ENCODE measurements at regions not wholly inside any gene's neighbourhood (a gene's known extent, or its start where the extent isn't known, plus 50 kb on each side); places are given as distances from the start of the nearest gene placed in this dataset.

GRCh38 chr1:56326056-56326455 is 253.3 kb downstream of the PLPP3 start:
- Histone ChIP-seq H3K27me3 (ENCODE audit: insufficient read depth, low read length) (no peaks in the 10 kb centered on the region), H3K9me3 (ENCODE audit: low read length) (no peaks in the 10 kb centered on the region), H2AFZ (ENCODE audit: low read depth, low read length) (no peak overlapping the region)

GRCh38 chr1:56324504-56324903 is 254.9 kb downstream of the PLPP3 start:
- Histone ChIP-seq H3K4me3 (ENCODE audit: low read length) (no peak overlapping the region), H3K9me3 (ENCODE audit: low read length) (no peaks in the 10 kb centered on the region), H3K4me1 (ENCODE audit: insufficient read depth, low read length) (no peaks in the 10 kb centered on the region), H2AFZ (ENCODE audit: low read depth, low read length) (no peak overlapping the region), H3K27me3 (ENCODE audit: insufficient read depth, low read length) (no peaks in the 10 kb centered on the region), H3K36me3 (ENCODE audit: insufficient read depth, low read length) (no peaks in the 10 kb centered on the region)

More at GRCh38 chr1:56326056-56326455, 253.3 kb downstream of the PLPP3 start:
- Histone ChIP-seq H3K4me1 (ENCODE audit: insufficient read depth, low read length) (peaks cover under 1% of the 10 kb centered on the region), H3K4me3 (ENCODE audit: low read length) (no peak overlapping the region), H3K36me3 (ENCODE audit: insufficient read depth, low read length) (no peaks in the 10 kb centered on the region)

- Histone ChIP-seq H3K4me1 (ENCODE audit: insufficient read depth, low read length) (no peaks in the 10 kb centered on the region), H2AFZ (ENCODE audit: low read depth, low read length) (no peak overlapping the region), H3K4me3 (ENCODE audit: low read length) (no peak overlapping the region), H3K9me3 (ENCODE audit: low read length) (no peaks in the 10 kb centered on the region), H3K27me3 (ENCODE audit: insufficient read depth, low read length) (no peaks in the 10 kb centered on the region), H3K36me3 (ENCODE audit: insufficient read depth, low read length) (no peaks in the 10 kb centered on the region)
These were observed 257.2 kb downstream of the PLPP3 start for GRCh38 chr1:56322211-56322610.

- Histone ChIP-seq H3K4me1 (ENCODE audit: insufficient read depth, low read length) (no peaks in the 10 kb centered on the region), H3K36me3 (ENCODE audit: insufficient read depth, low read length) (no peaks in the 10 kb centered on the region), H3K27me3 (ENCODE audit: insufficient read depth, low read length) (no peaks in the 10 kb centered on the region), H3K4me3 (ENCODE audit: low read length) (no peak overlapping the region), H2AFZ (ENCODE audit: low read depth, low read length) (no peak overlapping the region), H3K9me3 (ENCODE audit: low read length) (no peaks in the 10 kb centered on the region)
These were observed 258.2 kb downstream of the PLPP3 start for GRCh38 chr1:56321150-56321490.

- no peaks in the 10 kb centered on the region for H3K27me3 ChIP-seq (ENCODE audit: insufficient read depth, low read length)
- no peak overlapping the region for H3K4me3 ChIP-seq (ENCODE audit: low read length)
- no peak overlapping the region for H2AFZ ChIP-seq (ENCODE audit: low read depth, low read length)
- no peaks in the 10 kb centered on the region for H3K4me1 ChIP-seq (ENCODE audit: insufficient read depth, low read length)
- H3K36me3 ChIP-seq (ENCODE audit: insufficient read depth, low read length) = no peaks in the 10 kb centered on the region
- H3K9me3 ChIP-seq (ENCODE audit: low read length) = no peaks in the 10 kb centered on the region
These were observed 258.8 kb downstream of the PLPP3 start for GRCh38 chr1:56320464-56321149.

GRCh38 chr1:56317722-56318121 is 261.6 kb downstream of the PLPP3 start:
- H3K4me3 ChIP-seq (ENCODE audit: low read length) = no peak overlapping the region
- no peaks in the 10 kb centered on the region for H3K27me3 ChIP-seq (ENCODE audit: insufficient read depth, low read length)
- no peak overlapping the region for H2AFZ ChIP-seq (ENCODE audit: low read depth, low read length)
- H3K36me3 ChIP-seq (ENCODE audit: insufficient read depth, low read length) = no peaks in the 10 kb centered on the region
- no peaks in the 10 kb centered on the region for H3K4me1 ChIP-seq (ENCODE audit: insufficient read depth, low read length)
- peaks cover 3% of the 10 kb centered on the region for H3K9me3 ChIP-seq (ENCODE audit: low read length)

GRCh38 chr1:56315293-56315942 is 263.9 kb downstream of the PLPP3 start:
- H3K27me3 ChIP-seq (ENCODE audit: insufficient read depth, low read length) = no peaks in the 10 kb centered on the region
- H3K4me1 ChIP-seq (ENCODE audit: insufficient read depth, low read length) = no peaks in the 10 kb centered on the region
- no peak overlapping the region for H3K4me3 ChIP-seq (ENCODE audit: low read length)
- no peak overlapping the region for H2AFZ ChIP-seq (ENCODE audit: low read depth, low read length)
- H3K36me3 ChIP-seq (ENCODE audit: insufficient read depth, low read length) = no peaks in the 10 kb centered on the region
- H3K9me3 ChIP-seq (ENCODE audit: low read length) = peaks cover 5% of the 10 kb centered on the region

- Histone ChIP-seq H3K27me3 (ENCODE audit: insufficient read depth, low read length) (no peaks in the 10 kb centered on the region), H3K4me3 (ENCODE audit: low read length) (no peak overlapping the region), H2AFZ (ENCODE audit: low read depth, low read length) (no peak overlapping the region), H3K4me1 (ENCODE audit: insufficient read depth, low read length) (no peaks in the 10 kb centered on the region), H3K36me3 (ENCODE audit: insufficient read depth, low read length) (no peaks in the 10 kb centered on the region), H3K9me3 (ENCODE audit: low read length) (peaks cover 5% of the 10 kb centered on the region)
These were observed 265.8 kb downstream of the PLPP3 start for GRCh38 chr1:56313560-56313959.

GRCh38 chr1:56311766-56312165 is 267.6 kb downstream of the PLPP3 start:
- no peak overlapping the region for H2AFZ ChIP-seq (ENCODE audit: low read depth, low read length)
- H3K9me3 ChIP-seq (ENCODE audit: low read length) = peaks cover 5% of the 10 kb centered on the region
- no peaks in the 10 kb centered on the region for H3K36me3 ChIP-seq (ENCODE audit: insufficient read depth, low read length)
- no peak overlapping the region for H3K4me3 ChIP-seq (ENCODE audit: low read length)
- H3K27me3 ChIP-seq (ENCODE audit: insufficient read depth, low read length) = no peaks in the 10 kb centered on the region
- no peaks in the 10 kb centered on the region for H3K4me1 ChIP-seq (ENCODE audit: insufficient read depth, low read length)

GRCh38 chr1:56310945-56311344 is 268.4 kb downstream of the PLPP3 start:
- H3K27me3 ChIP-seq (ENCODE audit: insufficient read depth, low read length) = no peaks in the 10 kb centered on the region
- H3K36me3 ChIP-seq (ENCODE audit: insufficient read depth, low read length) = no peaks in the 10 kb centered on the region
- H3K9me3 ChIP-seq (ENCODE audit: low read length) = peaks cover 5% of the 10 kb centered on the region
- no peaks in the 10 kb centered on the region for H3K4me1 ChIP-seq (ENCODE audit: insufficient read depth, low read length)
- no peak overlapping the region for H2AFZ ChIP-seq (ENCODE audit: low read depth, low read length)
- no peak overlapping the region for H3K4me3 ChIP-seq (ENCODE audit: low read length)

- Histone ChIP-seq H3K9me3 (ENCODE audit: low read length) (peaks cover 3% of the 10 kb centered on the region), H2AFZ (ENCODE audit: low read depth, low read length) (no peak overlapping the region), H3K4me1 (ENCODE audit: insufficient read depth, low read length) (no peaks in the 10 kb centered on the region), H3K4me3 (ENCODE audit: low read length) (no peak overlapping the region), H3K36me3 (ENCODE audit: insufficient read depth, low read length) (no peaks in the 10 kb centered on the region), H3K27me3 (ENCODE audit: insufficient read depth, low read length) (no peaks in the 10 kb centered on the region)
These were observed 270.3 kb downstream of the PLPP3 start for GRCh38 chr1:56309065-56309464.

- Histone ChIP-seq H3K27me3 (ENCODE audit: insufficient read depth, low read length) (no peaks in the 10 kb centered on the region), H3K9me3 (ENCODE audit: low read length) (no peaks in the 10 kb centered on the region), H3K4me3 (ENCODE audit: low read length) (no peak overlapping the region)
These were observed 274.4 kb downstream of the PLPP3 start for GRCh38 chr1:56304975-56305374.

GRCh38 chr1:56303805-56304204 is 275.6 kb downstream of the PLPP3 start:
- Histone ChIP-seq H3K9me3 (ENCODE audit: low read length) (no peaks in the 10 kb centered on the region), H3K4me1 (ENCODE audit: insufficient read depth, low read length) (no peaks in the 10 kb centered on the region), H2AFZ (ENCODE audit: low read depth, low read length) (no peak overlapping the region), H3K27me3 (ENCODE audit: insufficient read depth, low read length) (no peaks in the 10 kb centered on the region), H3K36me3 (ENCODE audit: insufficient read depth, low read length) (no peaks in the 10 kb centered on the region), H3K4me3 (ENCODE audit: low read length) (no peak overlapping the region)

More at GRCh38 chr1:56304975-56305374, 274.4 kb downstream of the PLPP3 start:
- Histone ChIP-seq H3K36me3 (ENCODE audit: insufficient read depth, low read length) (no peaks in the 10 kb centered on the region), H2AFZ (ENCODE audit: low read depth, low read length) (no peak overlapping the region), H3K4me1 (ENCODE audit: insufficient read depth, low read length) (no peaks in the 10 kb centered on the region)

GRCh38 chr1:56302878-56303277 is 276.5 kb downstream of the PLPP3 start:
- Histone ChIP-seq H3K27me3 (ENCODE audit: insufficient read depth, low read length) (no peaks in the 10 kb centered on the region), H3K4me3 (ENCODE audit: low read length) (no peak overlapping the region), H3K36me3 (ENCODE audit: insufficient read depth, low read length) (no peaks in the 10 kb centered on the region), H2AFZ (ENCODE audit: low read depth, low read length) (no peak overlapping the region), H3K4me1 (ENCODE audit: insufficient read depth, low read length) (no peaks in the 10 kb centered on the region), H3K9me3 (ENCODE audit: low read length) (no peaks in the 10 kb centered on the region)

All from neuron (in vitro differentiated cells).